Activated naive CD4-positive, alpha-beta T cell treated with anti-CD3 and anti-CD28 coated beads, Interleukin-2, amount 10 ng/mL, durations not matched to agents 7 days and 5 days (primary cell): ENCODE measurements at regions not wholly inside any gene's neighbourhood (a gene's known extent, or its start where the extent isn't known, plus 50 kb on each side); places are given as distances from the start of the nearest gene placed in this dataset.

Source experiments
- CTCF ChIA-PET: fragments of 350-600 bp; sonication (Branson Sonifier 250); formaldehyde crosslinking; loops from one replicate; lab custom pipeline; 2021; ENCODE audit warnings: antibody characterized with exemption; lab: Charles Lee
- DNase-seq: peaks from one replicate; pipeline ENCODE4 v3.0.0-alpha.2; 2020
- H3K27ac Mint-ChIP-seq: one replicate; pipeline ENCODE4 v1.8.0; 2021; ENCODE audit warnings: mild to moderate bottlenecking, moderate library complexity, mixed read lengths
- H3K27me3 Mint-ChIP-seq: one replicate; pipeline ENCODE4 v1.8.0; 2021; ENCODE audit warnings: mild to moderate bottlenecking, mixed read lengths
- H3K36me3 Mint-ChIP-seq: one replicate; pipeline ENCODE4 v1.8.0; 2021; ENCODE audit warnings: mixed read lengths
- H3K4me1 Mint-ChIP-seq: one replicate; pipeline ENCODE4 v1.8.0; 2021; ENCODE audit warnings: mixed read lengths
- H3K4me3 Mint-ChIP-seq: one replicate; pipeline ENCODE4 v1.8.0; 2021; ENCODE audit warnings: mild to moderate bottlenecking, moderate library complexity, mixed read lengths
- H3K9me3 Mint-ChIP-seq: one replicate; pipeline ENCODE4 v1.8.0; 2021; ENCODE audit warnings: mixed read lengths

GRCh38 chr4:14562901-14563300 lies 439.4 kb upstream of the CPEB2 start:
- Mint-ChIP-seq H3K4me1 (no peaks in the 10 kb centered on the region), H3K27ac (no peak overlapping the region), H3K36me3 (no peaks in the 10 kb centered on the region), H3K27me3 (no peaks in the 10 kb centered on the region), H3K4me3 (no peak overlapping the region), H3K9me3 (no peaks in the 10 kb centered on the region)
- DNase-seq = no peak
- CTCF ChIA-PET = no interaction called here

DNA sequence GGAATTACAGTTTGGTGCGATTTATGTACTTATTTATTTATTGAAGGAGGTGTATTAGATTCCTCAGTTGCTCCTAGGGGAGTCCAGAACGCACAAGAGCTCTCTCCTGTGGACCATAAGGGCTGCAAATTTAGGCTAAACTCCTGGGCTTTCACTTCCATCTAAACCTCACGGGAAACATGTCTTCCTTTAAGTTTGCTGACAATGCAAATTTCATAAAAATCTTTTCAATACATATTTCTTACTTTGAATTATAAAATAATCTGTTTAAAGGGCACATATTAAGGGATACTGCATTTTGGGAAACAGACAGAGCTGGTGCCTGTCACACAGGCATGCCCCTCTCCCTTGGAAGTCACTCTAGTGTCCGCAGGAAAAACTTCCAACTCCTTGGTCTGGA lies 438.0 kb upstream of the CPEB2 start:
- no peak overlapping the region for H3K4me3 Mint-ChIP-seq
- no peak overlapping the region for H3K27ac Mint-ChIP-seq
- DNase-seq = no peak
- H3K27me3 Mint-ChIP-seq = no peaks in the 10 kb centered on the region
- H3K4me1 Mint-ChIP-seq = no peaks in the 10 kb centered on the region
- H3K36me3 Mint-ChIP-seq = no peaks in the 10 kb centered on the region
- CTCF ChIA-PET = no interaction called here
- no peaks in the 10 kb centered on the region for H3K9me3 Mint-ChIP-seq

DNA sequence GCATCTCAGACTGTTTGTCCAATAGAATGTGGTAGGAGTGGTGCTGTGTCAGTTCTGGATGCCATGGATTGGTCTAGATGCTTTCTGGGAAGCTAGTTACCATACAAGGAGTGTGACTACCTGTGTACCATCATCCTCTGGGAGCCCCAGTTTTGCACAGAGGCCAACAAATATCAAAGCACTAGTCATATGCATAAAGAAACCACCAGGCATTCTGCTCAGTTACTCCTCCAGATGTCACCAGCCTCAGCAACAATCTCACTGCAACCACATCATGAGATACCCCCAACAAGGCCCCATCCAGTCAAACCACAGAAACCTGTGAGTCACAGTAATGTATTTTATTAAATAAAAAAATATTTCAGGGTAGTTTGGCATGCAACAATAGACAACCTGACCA lies 435.8 kb upstream of the CPEB2 start:
- Mint-ChIP-seq H3K36me3 (no peaks in the 10 kb centered on the region), H3K27ac (no peak overlapping the region), H3K4me1 (no peaks in the 10 kb centered on the region), H3K4me3 (no peak overlapping the region), H3K9me3 (no peaks in the 10 kb centered on the region), H3K27me3 (no peaks in the 10 kb centered on the region)
- CTCF ChIA-PET = interaction anchor here (0.6 kb wide), 1 partner anchor 24 kb away, joined by 4 read pairs; no protein-coding TSS in a partner anchor
- DNase-seq = no peak

DNA sequence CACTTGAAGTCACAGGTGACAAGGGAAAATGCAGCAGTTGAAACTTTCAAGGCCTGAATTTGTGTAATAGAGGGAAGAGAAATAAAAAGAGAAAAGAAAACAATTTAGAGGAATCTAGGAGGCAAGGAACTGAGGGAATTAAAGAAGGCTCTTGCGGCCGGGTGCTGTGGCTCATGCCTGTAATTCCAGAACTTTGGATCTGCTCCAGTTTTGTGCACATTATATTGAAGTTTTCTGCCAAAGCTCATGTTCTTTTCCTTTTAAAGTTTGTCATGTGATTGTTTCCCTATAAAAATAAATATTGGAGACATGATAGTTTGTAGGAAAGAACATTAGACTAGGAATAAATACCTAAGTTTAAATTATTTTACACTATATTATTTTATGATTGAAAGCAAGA lies 433.9 kb upstream of the CPEB2 start:
- CTCF ChIA-PET = no interaction called here
- no peak for DNase-seq
- no peaks in the 10 kb centered on the region for H3K9me3 Mint-ChIP-seq
- no peaks in the 10 kb centered on the region for H3K27me3 Mint-ChIP-seq
- H3K36me3 Mint-ChIP-seq = no peaks in the 10 kb centered on the region
- H3K27ac Mint-ChIP-seq = no peak overlapping the region
- H3K4me3 Mint-ChIP-seq = no peak overlapping the region
- H3K4me1 Mint-ChIP-seq = no peaks in the 10 kb centered on the region

- Mint-ChIP-seq H3K4me1 (no peaks in the 10 kb centered on the region), H3K36me3 (no peaks in the 10 kb centered on the region), H3K9me3 (no peaks in the 10 kb centered on the region), H3K27me3 (no peaks in the 10 kb centered on the region), H3K27ac (no peak overlapping the region), H3K4me3 (no peak overlapping the region)
- no peak for DNase-seq
- CTCF ChIA-PET = no interaction called here
Measured at GRCh38 chr4:14575289-14575688, 427.0 kb upstream of the CPEB2 start.

DNA sequence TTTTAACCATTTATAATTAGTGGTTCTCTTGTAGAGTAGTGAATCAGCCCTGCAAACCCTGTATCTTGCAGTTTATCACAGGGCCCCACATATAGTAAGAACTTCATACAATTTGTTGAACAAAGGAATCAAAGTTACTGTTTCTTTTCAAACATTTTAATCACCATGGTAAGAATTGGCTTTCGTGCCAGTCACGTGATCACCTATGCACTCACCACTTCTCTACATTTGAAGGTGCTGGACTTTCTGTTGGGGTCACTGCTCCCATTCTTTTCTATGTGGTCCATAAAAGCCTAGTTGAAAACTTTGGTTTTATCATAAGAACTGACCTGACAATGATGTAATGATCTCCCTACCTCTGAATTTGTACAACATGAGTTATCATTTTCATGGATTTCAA lies 426.4 kb upstream of the CPEB2 start:
- no peaks in the 10 kb centered on the region for H3K27me3 Mint-ChIP-seq
- no peak for DNase-seq
- H3K9me3 Mint-ChIP-seq = no peaks in the 10 kb centered on the region
- no peaks in the 10 kb centered on the region for H3K36me3 Mint-ChIP-seq
- CTCF ChIA-PET = no interaction called here
- H3K27ac Mint-ChIP-seq = no peak overlapping the region
- no peaks in the 10 kb centered on the region for H3K4me1 Mint-ChIP-seq
- H3K4me3 Mint-ChIP-seq = no peak overlapping the region

DNA sequence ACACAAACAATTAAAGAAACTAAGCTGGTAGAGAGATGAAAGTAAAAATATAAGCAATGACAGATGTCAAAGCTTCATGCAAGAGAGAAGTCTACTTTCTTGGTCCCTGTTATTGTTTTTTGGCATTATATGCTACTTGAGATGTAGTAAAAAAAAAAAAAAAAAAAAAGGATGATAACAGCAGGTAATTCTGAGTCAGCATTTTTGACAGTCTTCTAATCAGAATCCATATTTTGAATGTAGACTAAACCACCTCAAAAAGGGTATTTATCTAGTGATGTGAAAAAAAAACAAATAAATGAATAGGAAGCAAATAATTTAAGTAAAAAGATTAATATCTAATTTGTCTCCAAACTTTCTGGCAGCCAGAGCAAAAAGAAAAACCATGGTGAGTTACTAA lies 422.2 kb upstream of the CPEB2 start:
- no peaks in the 10 kb centered on the region for H3K4me1 Mint-ChIP-seq
- H3K4me3 Mint-ChIP-seq = no peak overlapping the region
- no peaks in the 10 kb centered on the region for H3K27me3 Mint-ChIP-seq
- CTCF ChIA-PET = interaction anchor here (0.7 kb wide), 1 partner anchor 18 kb away, joined by 3 read pairs; no protein-coding TSS in a partner anchor
- H3K36me3 Mint-ChIP-seq = no peaks in the 10 kb centered on the region
- no peak for DNase-seq
- no peaks in the 10 kb centered on the region for H3K9me3 Mint-ChIP-seq
- no peak overlapping the region for H3K27ac Mint-ChIP-seq

DNA sequence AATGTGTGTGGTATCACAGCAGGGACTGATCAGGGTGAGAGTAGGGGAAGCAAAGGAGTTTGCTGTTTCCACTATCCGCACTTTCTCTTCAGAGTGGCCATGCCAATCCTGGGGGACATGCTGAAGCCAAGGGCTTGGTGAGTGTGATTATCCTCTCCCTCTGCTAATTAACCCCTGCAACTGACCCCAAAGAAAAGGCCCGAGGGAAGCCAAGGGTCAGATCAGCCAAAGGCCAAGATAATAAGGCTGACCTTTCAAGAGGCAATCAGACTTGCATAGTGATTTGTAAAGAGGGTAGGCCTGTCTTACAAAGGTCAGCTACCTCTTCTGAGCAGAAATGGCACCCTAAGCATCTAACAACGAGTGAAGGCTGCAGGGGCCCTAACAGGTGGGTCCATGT lies 420.5 kb upstream of the CPEB2 start:
- CTCF ChIA-PET = no interaction called here
- DNase-seq = no peak
- Mint-ChIP-seq H3K4me1 (no peaks in the 10 kb centered on the region), H3K36me3 (no peaks in the 10 kb centered on the region), H3K9me3 (peaks cover 4% of the 10 kb centered on the region), H3K27ac (no peak overlapping the region), H3K4me3 (no peak overlapping the region), H3K27me3 (no peaks in the 10 kb centered on the region)

DNA sequence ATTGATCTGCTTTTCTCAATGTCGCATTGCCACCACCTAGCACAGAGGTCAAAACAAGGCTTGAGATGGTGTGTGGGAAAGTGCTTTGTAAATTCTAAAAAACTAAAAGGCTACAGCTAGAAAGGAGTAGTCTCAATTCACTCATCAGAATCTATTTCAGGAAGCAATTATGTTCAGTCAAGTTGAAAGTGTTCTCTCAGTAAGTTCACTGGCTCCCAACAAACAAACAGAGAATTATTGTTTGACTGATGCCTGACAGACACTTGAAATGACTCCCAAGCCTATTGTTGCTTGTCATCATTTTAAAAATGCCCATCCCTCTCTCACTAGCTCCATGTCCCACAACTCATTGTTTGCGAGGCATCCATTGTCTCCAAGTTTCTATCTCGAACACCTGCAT lies 419.6 kb upstream of the CPEB2 start:
- no peaks in the 10 kb centered on the region for H3K36me3 Mint-ChIP-seq
- H3K4me1 Mint-ChIP-seq = no peaks in the 10 kb centered on the region
- CTCF ChIA-PET = no interaction called here

DNA sequence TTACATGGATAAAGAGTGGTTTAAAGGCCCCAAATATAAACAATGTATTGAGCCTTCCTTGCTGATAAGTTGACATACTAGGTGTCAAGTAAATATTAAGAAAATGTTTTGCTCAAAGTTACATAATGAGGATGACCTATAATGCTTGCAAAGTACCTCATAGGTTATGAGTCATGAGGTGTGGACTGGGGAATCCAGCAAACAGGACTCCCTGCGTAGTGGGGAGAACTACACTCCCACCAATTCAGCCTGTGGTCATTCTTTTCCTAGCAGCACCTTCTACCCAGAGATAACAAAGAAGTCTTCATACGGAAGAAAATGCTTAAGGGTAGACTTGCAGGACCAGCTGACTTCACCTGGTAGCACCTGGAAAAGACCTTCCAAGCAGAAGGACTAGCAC lies 418.9 kb upstream of the CPEB2 start:
- Mint-ChIP-seq H3K9me3 (peaks cover 4% of the 10 kb centered on the region), H3K27me3 (no peaks in the 10 kb centered on the region), H3K27ac (no peak overlapping the region), H3K4me1 (no peaks in the 10 kb centered on the region), H3K4me3 (no peak overlapping the region), H3K36me3 (no peaks in the 10 kb centered on the region)
- CTCF ChIA-PET = interaction anchor here (0.8 kb wide), 1 partner anchor 13 kb away, joined by 3 read pairs; no protein-coding TSS in a partner anchor
- DNase-seq = no peak

More for the DNA sequence above, 419.6 kb upstream of the CPEB2 start:
- DNase-seq = no peak
- Mint-ChIP-seq H3K27ac (no peak overlapping the region), H3K4me3 (no peak overlapping the region), H3K27me3 (no peaks in the 10 kb centered on the region), H3K9me3 (peaks cover 4% of the 10 kb centered on the region)

- Mint-ChIP-seq H3K4me1 (no peaks in the 10 kb centered on the region), H3K4me3 (no peak overlapping the region), H3K27me3 (no peaks in the 10 kb centered on the region), H3K36me3 (no peaks in the 10 kb centered on the region), H3K9me3 (peaks cover 4% of the 10 kb centered on the region), H3K27ac (no peak overlapping the region)
- CTCF ChIA-PET = interaction anchor here (0.8 kb wide), 1 partner anchor 13 kb away, joined by 3 read pairs; no protein-coding TSS in a partner anchor
- no peak for DNase-seq
Measured at GRCh38 chr4:14583752-14584151, 418.5 kb upstream of the CPEB2 start.

GRCh38 chr4:14592950-14593349 lies 409.3 kb upstream of the CPEB2 start:
- DNase-seq = no peak
- H3K36me3 Mint-ChIP-seq = no peaks in the 10 kb centered on the region
- no peaks in the 10 kb centered on the region for H3K9me3 Mint-ChIP-seq
- no peaks in the 10 kb centered on the region for H3K27me3 Mint-ChIP-seq
- no peak overlapping the region for H3K4me3 Mint-ChIP-seq
- no peak overlapping the region for H3K27ac Mint-ChIP-seq
- no peaks in the 10 kb centered on the region for H3K4me1 Mint-ChIP-seq
- CTCF ChIA-PET = no interaction called here

GRCh38 chr4:14596028-14596427 lies 406.3 kb upstream of the CPEB2 start:
- DNase-seq = no peak
- Mint-ChIP-seq H3K4me1 (no peaks in the 10 kb centered on the region), H3K36me3 (no peaks in the 10 kb centered on the region), H3K4me3 (no peak overlapping the region), H3K9me3 (no peaks in the 10 kb centered on the region), H3K27ac (no peak overlapping the region), H3K27me3 (no peaks in the 10 kb centered on the region)
- CTCF ChIA-PET = interaction anchor here (0.9 kb wide), 1 partner anchor 12 kb away, joined by 3 read pairs; no protein-coding TSS in a partner anchor

GRCh38 chr4:14596437-14596836 lies 405.8 kb upstream of the CPEB2 start:
- CTCF ChIA-PET = interaction anchor here (0.9 kb wide), 1 partner anchor 13 kb away, joined by 3 read pairs; no protein-coding TSS in a partner anchor
- Mint-ChIP-seq H3K4me1 (no peaks in the 10 kb centered on the region), H3K36me3 (no peaks in the 10 kb centered on the region), H3K9me3 (no peaks in the 10 kb centered on the region), H3K4me3 (no peak overlapping the region), H3K27ac (no peak overlapping the region), H3K27me3 (no peaks in the 10 kb centered on the region)
- DNase-seq = no peak

GRCh38 chr4:14596904-14597303 lies 405.4 kb upstream of the CPEB2 start:
- H3K27me3 Mint-ChIP-seq = no peaks in the 10 kb centered on the region
- no peaks in the 10 kb centered on the region for H3K4me1 Mint-ChIP-seq
- CTCF ChIA-PET = interaction anchor here (0.9 kb wide), 1 partner anchor 13 kb away, joined by 3 read pairs; no protein-coding TSS in a partner anchor
- H3K27ac Mint-ChIP-seq = no peak overlapping the region
- H3K9me3 Mint-ChIP-seq = no peaks in the 10 kb centered on the region
- no peak for DNase-seq
- no peak overlapping the region for H3K4me3 Mint-ChIP-seq
- no peaks in the 10 kb centered on the region for H3K36me3 Mint-ChIP-seq

- no peak overlapping the region for H3K27ac Mint-ChIP-seq
- no peaks in the 10 kb centered on the region for H3K9me3 Mint-ChIP-seq
- no peaks in the 10 kb centered on the region for H3K36me3 Mint-ChIP-seq
- H3K4me1 Mint-ChIP-seq = no peaks in the 10 kb centered on the region
- CTCF ChIA-PET = no interaction called here
- no peaks in the 10 kb centered on the region for H3K27me3 Mint-ChIP-seq
- no peak for DNase-seq
- no peak overlapping the region for H3K4me3 Mint-ChIP-seq
Measured at GRCh38 chr4:14602206-14602605, 400.1 kb upstream of the CPEB2 start.
